NCI-H345 treated with DMSO at 0.1 percent for 48 hours (cell line): ENCODE measurements at regions not wholly inside any gene's neighbourhood (a gene's known extent, or its start where the extent isn't known, plus 50 kb on each side); places are given as distances from the start of the nearest gene placed in this dataset.
A peak's percentile ranks its signal among the peaks of the same experiment; 100 is the strongest.

Experiments
- DNase-seq: peaks from one replicate; lab custom pipeline; 2025; ENCODE audit not compliant: unreplicated experiment; lab: John Stamatoyannopoulos, UW

DNA sequence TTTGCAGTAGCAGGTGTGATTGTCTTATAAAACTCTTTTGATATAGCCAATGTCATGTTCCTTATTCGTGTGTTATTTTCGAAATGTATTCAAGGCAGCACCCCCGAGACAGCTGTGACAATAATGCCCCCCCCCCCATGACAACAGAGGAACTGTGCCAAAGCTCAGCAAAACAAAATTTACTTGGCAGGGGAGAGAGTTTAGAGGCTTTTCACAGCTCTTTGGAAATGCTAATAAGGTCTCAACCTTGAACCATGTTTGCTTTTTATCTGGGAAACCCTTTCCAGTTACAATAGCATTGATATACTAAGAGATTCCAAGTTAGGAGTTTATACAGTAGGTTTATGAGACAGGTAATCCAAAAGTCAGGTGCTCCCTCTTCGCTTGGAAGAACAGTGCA, 56.4 kb upstream of the USP44 start:
- DNase-seq, result peak; percentile 90

- no peak for DNase-seq
These were observed 54.6 kb upstream of the USP44 start for GRCh38 chr12:95605875-95606274.

- DNase-seq, result no peak
These were observed 53.8 kb upstream of the USP44 start for GRCh38 chr12:95605087-95605486.

GRCh38 chr12:95603351-95604145, 52.3 kb upstream of the USP44 start:
- no peak for DNase-seq

DNA sequence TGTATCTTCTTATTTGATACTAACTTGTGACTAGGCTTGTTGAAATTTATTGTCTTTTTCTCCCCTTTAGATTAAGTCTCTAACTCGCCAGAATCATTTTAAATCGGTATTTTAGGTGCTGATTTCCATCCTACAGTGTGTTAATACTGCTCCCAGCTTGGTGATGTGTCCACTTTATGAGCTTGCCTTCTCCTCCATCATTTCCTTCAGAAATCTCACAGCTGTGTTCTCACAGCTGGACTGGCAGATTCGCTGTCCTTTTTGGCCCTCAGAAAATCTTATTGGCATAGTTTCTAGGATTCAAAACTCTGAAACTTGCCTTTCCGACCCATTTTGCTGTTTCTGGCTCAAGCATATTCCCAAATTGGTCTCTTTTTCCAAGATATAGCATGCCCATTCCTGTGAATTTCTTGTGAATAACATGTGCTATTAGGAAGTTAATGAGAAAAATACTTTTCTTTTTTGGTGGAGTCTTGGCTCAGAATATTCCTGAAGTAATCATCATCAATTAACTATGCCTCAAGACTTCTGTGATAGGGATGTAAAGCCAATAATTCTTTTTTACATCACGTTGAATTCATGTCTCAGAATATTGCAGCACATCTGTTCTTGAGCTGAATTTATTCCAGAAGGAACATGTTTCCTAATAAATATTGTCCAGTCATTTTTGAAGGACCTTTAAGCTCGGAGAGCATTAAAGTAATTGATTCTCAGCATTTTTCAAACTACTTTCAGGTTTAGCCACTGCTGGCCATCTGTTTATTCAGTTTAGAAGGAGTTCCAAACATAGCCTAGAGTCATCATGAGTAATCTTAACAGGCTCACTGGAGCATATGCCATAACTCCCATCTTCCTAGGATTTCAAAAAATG, 50.0 kb upstream of the USP44 start:
- no peak for DNase-seq
